Hepatocyte (in vitro differentiated cells): ENCODE measurements at regions not wholly inside any gene's neighbourhood (a gene's known extent, or its start where the extent isn't known, plus 50 kb on each side); places are given as distances from the start of the nearest gene placed in this dataset.

Experiments used
- DNase-seq: peaks from one replicate; pipeline ENCODE4 v3.0.0-alpha.2; 2016; ENCODE audit warnings: low spot score
- H2AFZ ChIP-seq: fragments of 200-600 bp; sonication (generic); 2 replicates; pipeline ENCODE4 v1.6.0; 2016; ENCODE audit warnings: antibody characterized with exemption, mild to moderate bottlenecking
- H3K27ac ChIP-seq: fragments of 200-600 bp; sonication (generic); 2 replicates; pipeline ENCODE4 v1.5.1; 2016; ENCODE audit warnings: mild to moderate bottlenecking
- H3K27me3 ChIP-seq: fragments of 200-600 bp; sonication (generic); 2 replicates; pipeline ENCODE4 v1.6.1; 2016
- H3K36me3 ChIP-seq: fragments of 200-600 bp; sonication (generic); replicated peaks from 2 replicates; pipeline ENCODE4 v1.5.1; 2016; ENCODE audit warnings: low read depth; ENCODE audit not compliant: insufficient read depth
- H3K4me1 ChIP-seq: fragments of 200-600 bp; sonication (generic); 2 replicates; pipeline ENCODE4 v1.5.1; 2016; ENCODE audit warnings: mild to moderate bottlenecking, moderate library complexity; ENCODE audit not compliant: insufficient read depth
- H3K4me2 ChIP-seq: fragments of 200-600 bp; sonication (generic); 2 replicates; pipeline ENCODE4 v1.6.0; 2016
- H3K4me3 ChIP-seq: fragments of 200-600 bp; sonication (generic); 2 replicates; pipeline ENCODE4 v1.5.1; 2016; ENCODE audit warnings: mild to moderate bottlenecking
- H3K79me2 ChIP-seq: fragments of 200-600 bp; sonication (generic); 2 replicates; pipeline ENCODE4 v1.6.0; 2017; ENCODE audit warnings: mild to moderate bottlenecking
- H3K9me2 ChIP-seq: fragments of 200-600 bp; sonication (generic); replicated peaks from 2 replicates; pipeline ENCODE4 v1.6.0; 2017; ENCODE audit warnings: mild to moderate bottlenecking; ENCODE audit not compliant: insufficient read depth
- H3K9me3 ChIP-seq: fragments of 200-600 bp; sonication (generic); 2 replicates; pipeline ENCODE4 v1.5.1; 2016; ENCODE audit warnings: low read depth, mild to moderate bottlenecking
- H4K20me1 ChIP-seq: fragments of 200-600 bp; sonication (generic); 2 replicates; pipeline ENCODE4 v1.6.0; 2016; ENCODE audit warnings: mild to moderate bottlenecking; ENCODE audit not compliant: insufficient read depth, poor library complexity, severe bottlenecking
- CTCF ChIP-seq: fragments of 200-600 bp; sonication (generic); IDR thresholded peaks from 2 replicates; pipeline ENCODE4 v1.5.1; 2016; ENCODE audit warnings: antibody characterized with exemption, mild to moderate bottlenecking; ENCODE audit not compliant: poor library complexity
- EZH2 ChIP-seq: fragments of 200-600 bp; sonication (generic); IDR thresholded peaks from 2 replicates; pipeline ENCODE4 v1.6.1; 2016; ENCODE audit warnings: antibody characterized with exemption, mild to moderate bottlenecking, borderline replicate concordance
- EZH2phosphoT487 ChIP-seq: fragments of 200-600 bp; sonication (generic); IDR thresholded peaks from one replicate; pipeline ENCODE4 v1.6.1; 2018; ENCODE audit warnings: antibody characterized with exemption, mild to moderate bottlenecking, low read depth, moderate library complexity; ENCODE audit not compliant: unreplicated experiment, severe bottlenecking
- WGBS: methylation state at CpG from one replicate; pipeline ENCODE4 v1.1.6; 2016; ENCODE audit warnings: low lambda C conversion rate; ENCODE audit errors: missing lambda C conversion rate; 5-methylcytosine and 5-hydroxymethylcytosine counted together

GRCh38 chr10:78251016-78251385, 217.3 kb downstream of the RPS24 start:
- Histone ChIP-seq H3K36me3 (no peaks in the 10 kb centered on the region), H3K27me3 (no peaks in the 10 kb centered on the region), H4K20me1 (no peaks in the 10 kb centered on the region), H3K9me3 (no peaks in the 10 kb centered on the region), H2AFZ (no peak overlapping the region), H3K27ac (peak overlapping the region; percentile 16), H3K4me3 (no peak overlapping the region), H3K4me1 (peaks cover 15% of the 10 kb centered on the region), H3K79me2 (no peaks in the 10 kb centered on the region), H3K4me2 (no peak overlapping the region), H3K9me2 (no peaks in the 10 kb centered on the region)
- 85% methylated on average over 7 of the region's 7 CpGs for WGBS
- DNase-seq: no peak
- TF ChIP-seq EZH2phosphoT487 (no peak), CTCF (no peak), EZH2 (no peak)

GRCh38 chr10:78252286-78252685, 218.6 kb downstream of the RPS24 start:
- Histone ChIP-seq H3K9me2 (no peaks in the 10 kb centered on the region), H3K4me1 (peaks cover 15% of the 10 kb centered on the region), H2AFZ (no peak overlapping the region), H3K27me3 (no peaks in the 10 kb centered on the region), H3K4me2 (no peak overlapping the region), H3K27ac (no peak overlapping the region), H4K20me1 (no peaks in the 10 kb centered on the region), H3K36me3 (no peaks in the 10 kb centered on the region), H3K4me3 (no peak overlapping the region), H3K79me2 (no peaks in the 10 kb centered on the region), H3K9me3 (no peaks in the 10 kb centered on the region)
- no peak for DNase-seq
- TF ChIP-seq CTCF (no peak), EZH2 (no peak), EZH2phosphoT487 (no peak)
- WGBS: 94% methylated on average over 10 of the region's 10 CpGs

GRCh38 chr10:78253063-78253853, 219.6 kb downstream of the RPS24 start:
- Histone ChIP-seq H3K9me3 (no peaks in the 10 kb centered on the region), H3K4me2 (no peak overlapping the region), H3K9me2 (no peaks in the 10 kb centered on the region), H4K20me1 (no peaks in the 10 kb centered on the region), H3K4me3 (no peak overlapping the region), H3K36me3 (no peaks in the 10 kb centered on the region), H3K27ac (no peak overlapping the region), H3K27me3 (no peaks in the 10 kb centered on the region), H3K4me1 (peaks cover 15% of the 10 kb centered on the region), H2AFZ (no peak overlapping the region), H3K79me2 (no peaks in the 10 kb centered on the region)
- DNase-seq: no peak
- no peak for TF ChIP-seq CTCF
- no peak for TF ChIP-seq EZH2
- 91% methylated on average over 9 of the region's 9 CpGs for WGBS
